HEK293 (cell line): ENCODE measurements at regions not wholly inside any gene's neighbourhood (a gene's known extent, or its start where the extent isn't known, plus 50 kb on each side); places are given as distances from the start of the nearest gene placed in this dataset.

ENCODE experiments used
- KLF1 ChIP-seq: fragments of 450-650 bp; formaldehyde crosslinking; IDR thresholded peaks from 2 replicates; pipeline ENCODE4 v1.5.1; 2016; ENCODE audit warnings: missing biosample characterization, missing genetic modification characterization
- ZEB2 ChIP-seq: fragments of 450-650 bp; formaldehyde crosslinking; IDR thresholded peaks from 2 replicates; pipeline ENCODE4 v1.5.1; 2016; ENCODE audit warnings: missing biosample characterization, missing genetic modification characterization
- ZNF148 ChIP-seq: fragments of 450-650 bp; formaldehyde crosslinking; IDR thresholded peaks from 2 replicates; pipeline ENCODE4 v1.5.0; 2017; ENCODE audit warnings: missing biosample characterization, missing genetic modification characterization, borderline replicate concordance
- ZNF302 ChIP-seq: fragments of 450-650 bp; formaldehyde crosslinking; IDR thresholded peaks from 2 replicates; pipeline ENCODE4 v1.5.1; 2016; ENCODE audit warnings: missing biosample characterization, missing genetic modification characterization, low read depth
- ZNF837 ChIP-seq: fragments of 450-650 bp; formaldehyde crosslinking; IDR thresholded peaks from 2 replicates; pipeline ENCODE4 v1.5.1; 2016; ENCODE audit warnings: missing biosample characterization, missing genetic modification characterization
- ZSCAN4 ChIP-seq: fragments of 450-650 bp; formaldehyde crosslinking; IDR thresholded peaks from 2 replicates; pipeline ENCODE4 v1.5.1; 2017; ENCODE audit warnings: missing biosample characterization, missing genetic modification characterization
- TF ChIP-seq, protein P1 (sequence below): fragments of 450-650 bp; formaldehyde crosslinking; IDR thresholded peaks from 2 replicates; pipeline ENCODE4 v1.5.1; 2016; ENCODE audit warnings: missing biosample characterization, missing genetic modification characterization
- TF ChIP-seq, protein P2 (sequence below): fragments of 450-650 bp; formaldehyde crosslinking; IDR thresholded peaks from 2 replicates; pipeline ENCODE4 v1.5.1; 2016; ENCODE audit warnings: missing biosample characterization, missing genetic modification characterization, low read depth

DNA sequence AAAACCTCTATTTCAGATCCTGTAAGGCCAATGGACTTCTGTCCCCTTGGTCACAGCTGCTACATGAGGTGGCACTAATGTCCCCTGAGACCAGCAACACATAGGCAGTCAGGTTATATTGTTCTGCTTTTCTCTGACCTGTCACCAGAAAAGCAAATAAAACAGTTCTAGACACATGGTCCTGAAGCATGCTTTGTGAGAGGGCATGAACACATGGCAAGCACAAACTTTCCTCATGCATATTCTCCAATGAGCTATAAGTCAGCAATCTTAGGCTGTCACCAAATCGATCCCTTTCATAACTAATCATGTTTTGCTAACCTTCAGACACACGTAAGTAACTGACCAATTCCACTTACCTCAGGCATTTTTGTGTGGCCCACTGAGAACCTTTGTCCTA, 225.4 kb upstream of the ZC3H12C start:
- TF ChIP-seq, protein P1, sequence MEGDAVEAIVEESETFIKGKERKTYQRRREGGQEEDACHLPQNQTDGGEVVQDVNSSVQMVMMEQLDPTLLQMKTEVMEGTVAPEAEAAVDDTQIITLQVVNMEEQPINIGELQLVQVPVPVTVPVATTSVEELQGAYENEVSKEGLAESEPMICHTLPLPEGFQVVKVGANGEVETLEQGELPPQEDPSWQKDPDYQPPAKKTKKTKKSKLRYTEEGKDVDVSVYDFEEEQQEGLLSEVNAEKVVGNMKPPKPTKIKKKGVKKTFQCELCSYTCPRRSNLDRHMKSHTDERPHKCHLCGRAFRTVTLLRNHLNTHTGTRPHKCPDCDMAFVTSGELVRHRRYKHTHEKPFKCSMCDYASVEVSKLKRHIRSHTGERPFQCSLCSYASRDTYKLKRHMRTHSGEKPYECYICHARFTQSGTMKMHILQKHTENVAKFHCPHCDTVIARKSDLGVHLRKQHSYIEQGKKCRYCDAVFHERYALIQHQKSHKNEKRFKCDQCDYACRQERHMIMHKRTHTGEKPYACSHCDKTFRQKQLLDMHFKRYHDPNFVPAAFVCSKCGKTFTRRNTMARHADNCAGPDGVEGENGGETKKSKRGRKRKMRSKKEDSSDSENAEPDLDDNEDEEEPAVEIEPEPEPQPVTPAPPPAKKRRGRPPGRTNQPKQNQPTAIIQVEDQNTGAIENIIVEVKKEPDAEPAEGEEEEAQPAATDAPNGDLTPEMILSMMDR (tag by site-specific recombination), result no peak
- TF ChIP-seq ZSCAN4 (tag by site-specific recombination), result no peak
- no peak for TF ChIP-seq ZEB2
- TF ChIP-seq, protein P2, sequence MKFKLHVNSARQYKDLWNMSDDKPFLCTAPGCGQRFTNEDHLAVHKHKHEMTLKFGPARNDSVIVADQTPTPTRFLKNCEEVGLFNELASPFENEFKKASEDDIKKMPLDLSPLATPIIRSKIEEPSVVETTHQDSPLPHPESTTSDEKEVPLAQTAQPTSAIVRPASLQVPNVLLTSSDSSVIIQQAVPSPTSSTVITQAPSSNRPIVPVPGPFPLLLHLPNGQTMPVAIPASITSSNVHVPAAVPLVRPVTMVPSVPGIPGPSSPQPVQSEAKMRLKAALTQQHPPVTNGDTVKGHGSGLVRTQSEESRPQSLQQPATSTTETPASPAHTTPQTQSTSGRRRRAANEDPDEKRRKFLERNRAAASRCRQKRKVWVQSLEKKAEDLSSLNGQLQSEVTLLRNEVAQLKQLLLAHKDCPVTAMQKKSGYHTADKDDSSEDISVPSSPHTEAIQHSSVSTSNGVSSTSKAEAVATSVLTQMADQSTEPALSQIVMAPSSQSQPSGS, result no peak
- no peak for TF ChIP-seq ZNF148 (tag by site-specific recombination)
- no peak for TF ChIP-seq ZNF837
- no peak for TF ChIP-seq KLF1 (tag by site-specific recombination)
- no peak for TF ChIP-seq ZNF302 (tag by site-specific recombination)
